ENCODE measurements at regions not wholly inside any gene's neighbourhood (a gene's known extent, or its start where the extent isn't known, plus 50 kb on each side); places are given as distances from the start of the nearest gene placed in this dataset.

DNA sequence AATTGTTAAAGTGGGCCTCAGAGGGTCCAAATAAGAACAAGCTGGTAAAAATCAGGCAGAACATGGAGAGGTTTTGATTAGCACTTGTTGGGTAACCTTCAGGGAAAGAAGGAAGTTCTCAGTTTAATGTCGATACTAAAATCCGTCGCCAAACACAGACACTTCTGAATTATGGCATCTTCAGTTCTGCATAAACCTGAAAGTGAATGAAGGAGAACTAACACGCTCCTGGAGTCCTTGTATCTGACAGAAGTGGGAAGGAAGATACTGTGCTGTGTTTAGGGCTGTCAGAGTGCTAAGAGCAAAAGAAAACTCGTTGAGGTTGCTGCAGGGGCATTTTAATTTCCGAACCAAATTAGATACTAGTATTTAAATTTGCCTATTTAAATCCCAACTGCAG, 106.2 kb downstream of the TMA16 start:
- no peak for DNase-seq
- no peaks in the 10 kb centered on the region for H3K4me1 ChIP-seq
- H3K36me3 ChIP-seq, result no peaks in the 10 kb centered on the region
- intact Hi-C loops (cut with DNase I), result no loop called here
- 70 to 72% methylated on average over 6 of the region's 6 CpGs for WGBS, 2 donors
- TF ChIP-seq, protein P1, sequence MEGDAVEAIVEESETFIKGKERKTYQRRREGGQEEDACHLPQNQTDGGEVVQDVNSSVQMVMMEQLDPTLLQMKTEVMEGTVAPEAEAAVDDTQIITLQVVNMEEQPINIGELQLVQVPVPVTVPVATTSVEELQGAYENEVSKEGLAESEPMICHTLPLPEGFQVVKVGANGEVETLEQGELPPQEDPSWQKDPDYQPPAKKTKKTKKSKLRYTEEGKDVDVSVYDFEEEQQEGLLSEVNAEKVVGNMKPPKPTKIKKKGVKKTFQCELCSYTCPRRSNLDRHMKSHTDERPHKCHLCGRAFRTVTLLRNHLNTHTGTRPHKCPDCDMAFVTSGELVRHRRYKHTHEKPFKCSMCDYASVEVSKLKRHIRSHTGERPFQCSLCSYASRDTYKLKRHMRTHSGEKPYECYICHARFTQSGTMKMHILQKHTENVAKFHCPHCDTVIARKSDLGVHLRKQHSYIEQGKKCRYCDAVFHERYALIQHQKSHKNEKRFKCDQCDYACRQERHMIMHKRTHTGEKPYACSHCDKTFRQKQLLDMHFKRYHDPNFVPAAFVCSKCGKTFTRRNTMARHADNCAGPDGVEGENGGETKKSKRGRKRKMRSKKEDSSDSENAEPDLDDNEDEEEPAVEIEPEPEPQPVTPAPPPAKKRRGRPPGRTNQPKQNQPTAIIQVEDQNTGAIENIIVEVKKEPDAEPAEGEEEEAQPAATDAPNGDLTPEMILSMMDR (IDR thresholded peaks at IDR 0.05), result no peak
- TF ChIP-seq POLR2A (IDR thresholded peaks at IDR 0.05), result no peak
- no peaks in the 10 kb centered on the region for H3K27me3 ChIP-seq
- H3K27ac ChIP-seq, result no peak overlapping the region
- no peak overlapping the region for H3K4me3 ChIP-seq (replicated peaks in 1 of 3)
- H3K9me3 ChIP-seq, result no peaks in the 10 kb centered on the region

DNA sequence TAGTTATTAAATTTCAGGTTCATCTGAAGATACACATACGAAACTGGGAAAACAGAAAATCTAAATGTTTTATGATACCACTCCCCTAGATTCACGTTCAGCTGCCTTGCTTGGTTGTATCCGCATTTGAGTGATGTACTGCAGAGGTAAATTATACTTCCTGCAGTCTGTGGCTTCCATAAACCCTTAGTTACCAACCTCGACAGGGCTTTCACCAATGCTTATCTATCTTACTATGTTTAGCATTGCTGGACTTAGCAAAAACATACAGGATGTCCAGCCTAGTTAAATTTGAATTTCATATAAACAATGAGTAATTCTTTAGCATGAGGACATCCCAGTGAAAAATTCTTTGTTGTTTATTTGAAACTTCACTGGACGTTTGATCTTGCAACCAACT, 108.8 kb downstream of the TMA16 start:
- H3K36me3 ChIP-seq, result no peaks in the 10 kb centered on the region
- intact Hi-C loops (cut with DNase I), result no loop called here
- 67 to 71% methylated on average over 5 of the region's 5 CpGs for WGBS, 2 donors
- H3K27me3 ChIP-seq, result no peaks in the 10 kb centered on the region
- no peak overlapping the region for H3K27ac ChIP-seq
- H3K4me3 ChIP-seq (replicated peaks in 1 of 3), result no peak overlapping the region
- DNase-seq, result no peak
- no peaks in the 10 kb centered on the region for H3K4me1 ChIP-seq
- no peaks in the 10 kb centered on the region for H3K9me3 ChIP-seq
- TF ChIP-seq, protein P1 (IDR thresholded peaks at IDR 0.05), result no peak
- TF ChIP-seq POLR2A (IDR thresholded peaks at IDR 0.05), result no peak

DNA sequence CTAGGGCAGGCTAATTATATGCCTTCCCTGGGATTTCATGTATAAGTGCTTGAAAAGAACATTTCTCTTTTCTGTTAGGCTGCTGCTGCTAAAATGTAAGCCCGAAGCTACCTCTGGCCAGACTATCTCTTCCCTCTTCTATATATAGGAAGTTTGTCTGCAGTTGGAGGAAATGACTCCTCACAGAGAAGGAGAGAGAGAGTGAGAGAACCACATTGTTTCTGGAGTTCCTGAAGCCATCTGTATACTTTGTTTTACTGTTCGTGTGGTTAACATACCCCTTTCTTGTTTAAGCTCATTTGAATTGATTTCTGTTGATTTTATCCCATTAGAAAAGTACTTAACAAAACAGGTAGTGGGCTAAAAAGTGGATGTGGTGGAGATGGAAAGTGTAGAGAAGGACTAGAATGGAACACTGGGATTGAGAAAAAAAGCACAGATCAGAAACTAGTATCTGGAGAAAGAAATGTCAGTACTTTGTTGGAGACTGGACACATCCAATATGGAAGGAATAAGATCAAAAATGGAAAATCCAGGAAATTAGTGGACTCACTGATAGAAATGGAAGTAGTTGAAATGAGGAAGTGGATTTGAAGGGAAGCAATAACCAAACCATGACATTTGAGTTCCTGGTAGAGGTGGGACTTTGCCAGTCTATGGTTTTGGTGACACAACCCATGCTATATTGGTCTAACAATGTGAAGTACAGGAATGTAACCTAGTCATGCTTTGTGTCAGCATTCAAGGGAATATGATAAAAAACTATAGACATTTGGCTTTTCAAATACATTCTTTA, 112.6 kb downstream of the TMA16 start:
- no peaks in the 10 kb centered on the region for H3K36me3 ChIP-seq
- H3K4me1 ChIP-seq, result no peaks in the 10 kb centered on the region
- no peaks in the 10 kb centered on the region for H3K9me3 ChIP-seq
- intact Hi-C loops (cut with DNase I), result no loop called here
- no peak overlapping the region for H3K4me3 ChIP-seq (replicated peaks in 1 of 3)
- no peak for DNase-seq
- no peak overlapping the region for H3K27ac ChIP-seq
- WGBS, 2 donors, result 45 to 49% methylated on average over 2 of the region's 2 CpGs
- H3K27me3 ChIP-seq, result no peaks in the 10 kb centered on the region
- TF ChIP-seq POLR2A (IDR thresholded peaks at IDR 0.05), result no peak
- TF ChIP-seq, protein P1 (IDR thresholded peaks at IDR 0.05), result no peak

DNA sequence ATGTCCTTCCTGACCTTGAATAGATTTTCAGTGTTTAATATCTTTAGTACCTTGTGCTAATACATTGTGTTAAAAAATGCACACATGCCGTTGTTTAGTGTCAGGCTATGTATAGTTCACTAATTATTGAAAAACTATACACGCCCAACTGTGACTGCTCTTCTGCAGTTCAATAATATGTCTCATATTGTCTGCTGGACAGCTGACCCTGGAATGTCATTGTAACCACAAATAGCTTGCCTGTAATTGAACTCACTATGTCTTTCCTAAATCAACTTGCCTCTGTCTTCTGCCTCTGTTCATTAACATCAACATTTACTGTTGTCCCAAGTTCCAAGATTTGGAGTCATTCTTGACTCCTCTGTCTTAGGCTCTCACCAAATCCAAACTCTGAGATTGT, 114.5 kb downstream of the TMA16 start:
- WGBS, 2 donors, result 69 to 90% methylated on average over 2 of the region's 2 CpGs
- Histone ChIP-seq H3K4me3 (replicated peaks in 1 of 3) (no peak overlapping the region), H3K9me3 (no peaks in the 10 kb centered on the region), H3K27me3 (no peaks in the 10 kb centered on the region), H3K4me1 (no peaks in the 10 kb centered on the region), H3K36me3 (no peaks in the 10 kb centered on the region), H3K27ac (no peak overlapping the region)
- intact Hi-C loops (cut with DNase I), result no loop called here
- no peak for TF ChIP-seq POLR2A (IDR thresholded peaks at IDR 0.05)
- TF ChIP-seq, protein P1 (IDR thresholded peaks at IDR 0.05), result no peak
- no peak for DNase-seq

DNA sequence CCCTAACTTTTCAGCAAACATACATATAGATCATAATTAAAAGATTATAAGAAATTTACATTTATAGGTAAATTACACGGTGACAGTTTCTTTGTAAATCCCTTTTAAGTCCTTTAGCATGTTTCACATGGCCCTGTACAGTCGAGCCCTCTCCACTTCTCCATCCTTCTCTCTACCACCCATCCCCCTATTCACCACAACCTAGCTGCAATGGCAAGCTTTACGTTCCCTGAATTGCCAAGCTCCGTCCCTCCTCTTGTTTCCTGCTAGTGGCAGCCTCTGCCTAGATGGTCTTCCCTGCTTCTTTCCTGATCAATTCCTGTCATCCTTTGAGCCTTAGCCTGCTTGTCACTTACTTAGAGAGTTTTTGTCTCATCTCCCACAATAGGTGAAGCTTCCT, 116.2 kb downstream of the TMA16 start:
- intact Hi-C loops (cut with DNase I), result no loop called here
- H3K9me3 ChIP-seq, result no peaks in the 10 kb centered on the region
- no peak overlapping the region for H3K4me3 ChIP-seq (replicated peaks in 1 of 3)
- no peaks in the 10 kb centered on the region for H3K27me3 ChIP-seq
- no peaks in the 10 kb centered on the region for H3K36me3 ChIP-seq
- WGBS, 2 donors, result 64 to 71% methylated on average over 4 of the region's 4 CpGs
- H3K27ac ChIP-seq, result no peak overlapping the region
- no peak for DNase-seq
- TF ChIP-seq POLR2A (IDR thresholded peaks at IDR 0.05), result no peak
- TF ChIP-seq, protein P1 (IDR thresholded peaks at IDR 0.05), result no peak
- no peaks in the 10 kb centered on the region for H3K4me1 ChIP-seq
